Natural killer cell (primary cell): ENCODE measurements at regions not wholly inside any gene's neighbourhood (a gene's known extent, or its start where the extent isn't known, plus 50 kb on each side); places are given as distances from the start of the nearest gene placed in this dataset.

Source experiments
- ATAC-seq, 3 donors: fragments of 150-1000 bp in 2 of 3; fragments of 200-7000 bp in 1 of 3; cut with Tn5 transposase; 1 replicate in 1 of 3; 2 replicates in 2 of 3; pipeline ENCODE4 v1.10.0; 2021; ENCODE audit warnings: mild to moderate bottlenecking in 2 of 3, moderate library complexity in 2 of 3
- DNase-seq, 2 donors: peaks; one replicate each; pipeline versions ENCODE4 v3.0.0 to v3.0.0-alpha.2; 2013 to 2021; ENCODE audit warnings: mixed read lengths in 1 of 2
- H3K27ac ChIP-seq: one replicate; pipeline ENCODE4 v1.5.1; 2013; ENCODE audit warnings: mild to moderate bottlenecking, low read length
- H3K27me3 ChIP-seq: one replicate; pipeline ENCODE4 v1.6.1; 2013; ENCODE audit warnings: low read length; ENCODE audit not compliant: control insufficient read depth, insufficient read depth
- H3K36me3 ChIP-seq: one replicate; pipeline ENCODE4 v1.6.1; 2013; ENCODE audit warnings: low read length; ENCODE audit not compliant: control insufficient read depth, insufficient read depth
- H3K4me1 ChIP-seq: one replicate; pipeline ENCODE4 v1.6.1; 2013; ENCODE audit warnings: low read length; ENCODE audit not compliant: control insufficient read depth, insufficient read depth
- H3K4me3 ChIP-seq: one replicate; pipeline ENCODE4 v1.5.1; 2013; ENCODE audit warnings: low read length
- H3K9me3 ChIP-seq: one replicate; pipeline ENCODE4 v1.6.1; 2013; ENCODE audit warnings: low read length; ENCODE audit not compliant: control insufficient read depth, insufficient read depth
- H3K27ac Mint-ChIP-seq, 2 donors: one replicate each; pipeline ENCODE4 v1.8.0; 2022; ENCODE audit warnings: mild to moderate bottlenecking in 2 of 2, mixed read lengths in 2 of 2, moderate library complexity in 1 of 2
- H3K27me3 Mint-ChIP-seq, 2 donors: one replicate each; pipeline ENCODE4 v1.8.0; 2022; ENCODE audit warnings: low read depth in 2 of 2, mixed read lengths in 2 of 2
- H3K36me3 Mint-ChIP-seq: one replicate; pipeline ENCODE4 v1.8.0; 2022; ENCODE audit warnings: mixed read lengths
- H3K4me1 Mint-ChIP-seq, 2 donors: one replicate each; pipeline ENCODE4 v1.8.0; 2022; ENCODE audit warnings: mixed read lengths in 2 of 2
- H3K4me3 Mint-ChIP-seq: one replicate; pipeline ENCODE4 v1.8.0; 2022; ENCODE audit warnings: mild to moderate bottlenecking, moderate library complexity, mixed read lengths
- H3K9me3 Mint-ChIP-seq, 2 donors: one replicate each; pipeline ENCODE4 v1.8.0; 2022; ENCODE audit warnings: mixed read lengths in 2 of 2
- WGBS: methylation state at CpG from one replicate; pipeline ENCODE4 v1.1.7; 2013; ENCODE audit warnings: missing lambda C conversion rate; ENCODE audit not compliant: insufficient coverage; 5-methylcytosine and 5-hydroxymethylcytosine counted together
- intact Hi-C: fragments of 100-400 bp; cut with micrococcal nuclease; formaldehyde crosslinking; loops from one replicate; pipeline ENCODE4 v1.14.2; 2022
- TF ChIP-seq, protein P1 (sequence below): fragments of 200-600 bp; IDR thresholded peaks from one replicate; pipeline ENCODE4 v1.8.0; 2022; ENCODE audit warnings: antibody characterized with exemption

DNA sequence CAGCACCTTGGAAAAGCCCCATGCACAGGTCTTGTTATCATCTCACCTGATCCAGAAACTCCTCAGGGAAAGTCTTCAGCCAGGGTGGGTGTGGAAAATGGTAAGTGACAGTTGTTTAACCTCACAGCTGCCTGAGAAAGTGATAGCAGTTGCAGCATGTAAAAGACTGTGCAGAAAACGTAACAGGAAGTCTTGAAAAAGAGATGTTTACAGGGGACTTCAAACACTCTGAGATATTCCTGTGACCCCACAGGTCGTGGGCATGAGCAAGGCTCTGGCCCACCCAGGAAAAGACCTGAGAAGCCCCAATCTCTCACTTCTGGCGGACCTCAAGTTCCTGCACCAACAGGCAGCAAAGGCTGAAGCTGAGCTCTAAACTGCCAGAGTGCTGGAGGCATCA is 826.9 kb downstream of the UQCRFS1 start:
- TF ChIP-seq, protein P1, sequence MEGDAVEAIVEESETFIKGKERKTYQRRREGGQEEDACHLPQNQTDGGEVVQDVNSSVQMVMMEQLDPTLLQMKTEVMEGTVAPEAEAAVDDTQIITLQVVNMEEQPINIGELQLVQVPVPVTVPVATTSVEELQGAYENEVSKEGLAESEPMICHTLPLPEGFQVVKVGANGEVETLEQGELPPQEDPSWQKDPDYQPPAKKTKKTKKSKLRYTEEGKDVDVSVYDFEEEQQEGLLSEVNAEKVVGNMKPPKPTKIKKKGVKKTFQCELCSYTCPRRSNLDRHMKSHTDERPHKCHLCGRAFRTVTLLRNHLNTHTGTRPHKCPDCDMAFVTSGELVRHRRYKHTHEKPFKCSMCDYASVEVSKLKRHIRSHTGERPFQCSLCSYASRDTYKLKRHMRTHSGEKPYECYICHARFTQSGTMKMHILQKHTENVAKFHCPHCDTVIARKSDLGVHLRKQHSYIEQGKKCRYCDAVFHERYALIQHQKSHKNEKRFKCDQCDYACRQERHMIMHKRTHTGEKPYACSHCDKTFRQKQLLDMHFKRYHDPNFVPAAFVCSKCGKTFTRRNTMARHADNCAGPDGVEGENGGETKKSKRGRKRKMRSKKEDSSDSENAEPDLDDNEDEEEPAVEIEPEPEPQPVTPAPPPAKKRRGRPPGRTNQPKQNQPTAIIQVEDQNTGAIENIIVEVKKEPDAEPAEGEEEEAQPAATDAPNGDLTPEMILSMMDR: no peak
- peak overlapping the region; percentile 1 for H3K27ac ChIP-seq
- no peak overlapping the region for H3K4me3 Mint-ChIP-seq
- H3K4me3 ChIP-seq: no peak overlapping the region
- H3K36me3 ChIP-seq: no peaks in the 10 kb centered on the region
- peaks cover 13% of the 10 kb centered on the region for H3K4me1 ChIP-seq
- DNase-seq (no peak), ATAC-seq (peak in 2 of 3 donors; percentile 29 to 55)
- H3K4me1 Mint-ChIP-seq: peaks cover 22 to 25% of the 10 kb centered on the region in 2 donors
- no peaks in the 10 kb centered on the region for H3K9me3 Mint-ChIP-seq
- WGBS: 11% methylated on average over 3 of the region's 3 CpGs
- no peaks in the 10 kb centered on the region for H3K9me3 ChIP-seq
- peak overlapping the region; percentile 51 to 76 for H3K27ac Mint-ChIP-seq
- no peaks in the 10 kb centered on the region for H3K27me3 Mint-ChIP-seq
- H3K27me3 ChIP-seq: no peaks in the 10 kb centered on the region
- no peaks in the 10 kb centered on the region for H3K36me3 Mint-ChIP-seq
- intact Hi-C loops: no loop called here

DNA sequence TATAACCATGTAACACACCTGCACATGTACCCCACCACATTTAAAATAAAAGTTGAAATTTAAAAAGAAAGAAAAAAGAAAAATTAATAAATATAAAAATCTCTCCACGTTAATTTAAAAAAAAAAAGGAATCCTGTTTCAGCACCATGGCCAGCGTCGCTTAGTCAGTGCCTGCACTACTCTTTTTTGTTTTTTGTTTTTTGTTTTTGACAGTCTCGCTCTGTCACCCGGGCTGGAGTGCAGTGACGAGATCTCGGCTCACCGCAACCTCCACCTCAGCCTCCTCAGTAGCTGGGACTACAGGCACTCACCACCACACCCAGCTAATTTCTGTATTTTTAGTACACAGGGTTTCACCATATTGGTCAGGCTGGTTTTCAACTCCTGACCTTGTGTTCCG is 835.9 kb downstream of the UQCRFS1 start:
- ATAC-seq (peak in 1 of 3 donors; percentile 33), DNase-seq (no peak)
- Mint-ChIP-seq H3K9me3 (no peaks in the 10 kb centered on the region), H3K27ac (no peak overlapping the region), H3K36me3 (no peaks in the 10 kb centered on the region), H3K4me3 (no peak overlapping the region), H3K4me1 (no peaks in the 10 kb centered on the region), H3K27me3 (peaks cover 8 to 26% of the 10 kb centered on the region in 2 donors)
- no peaks in the 10 kb centered on the region for H3K4me1 ChIP-seq
- H3K9me3 ChIP-seq: no peaks in the 10 kb centered on the region
- 50% methylated on average over 8 of the region's 9 CpGs for WGBS
- H3K27ac ChIP-seq: no peak overlapping the region
- H3K4me3 ChIP-seq: no peak overlapping the region
- TF ChIP-seq, protein P1: no peak
- H3K27me3 ChIP-seq: no peaks in the 10 kb centered on the region
- intact Hi-C loops: no loop called here
- no peaks in the 10 kb centered on the region for H3K36me3 ChIP-seq

DNA sequence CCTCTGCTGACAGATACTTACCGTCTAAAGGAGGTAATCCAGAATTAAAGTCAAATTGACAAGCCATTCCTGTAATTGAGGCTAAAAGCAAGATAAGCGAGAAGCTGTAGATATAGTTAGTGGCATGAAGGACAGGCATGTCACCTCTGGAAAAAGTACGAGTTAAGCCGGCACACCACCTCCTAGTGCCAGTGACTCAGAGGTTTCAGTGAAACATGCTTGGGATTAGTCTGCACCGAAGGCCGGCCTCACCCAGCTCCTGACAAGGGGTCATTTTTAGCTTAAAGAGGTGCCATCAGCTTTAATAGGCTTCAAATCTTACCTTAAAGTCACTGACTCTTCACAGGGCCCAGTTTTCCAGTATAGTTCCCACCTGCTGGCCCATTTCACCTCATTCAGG is 838.0 kb downstream of the UQCRFS1 start:
- H3K9me3 ChIP-seq: no peaks in the 10 kb centered on the region
- Mint-ChIP-seq H3K36me3 (no peaks in the 10 kb centered on the region), H3K4me3 (no peak overlapping the region), H3K4me1 (no peaks in the 10 kb centered on the region), H3K27ac (no peak overlapping the region), H3K27me3 (peaks cover 13 to 38% of the 10 kb centered on the region in 2 donors), H3K9me3 (no peaks in the 10 kb centered on the region)
- TF ChIP-seq, protein P1: no peak
- no peaks in the 10 kb centered on the region for H3K27me3 ChIP-seq
- no peak overlapping the region for H3K4me3 ChIP-seq
- H3K36me3 ChIP-seq: no peaks in the 10 kb centered on the region
- DNase-seq (no peak), ATAC-seq (no peak)
- WGBS: 90% methylated on average over 6 of the region's 6 CpGs
- intact Hi-C loops: no loop called here
- H3K4me1 ChIP-seq: no peaks in the 10 kb centered on the region
- H3K27ac ChIP-seq: no peak overlapping the region

DNA sequence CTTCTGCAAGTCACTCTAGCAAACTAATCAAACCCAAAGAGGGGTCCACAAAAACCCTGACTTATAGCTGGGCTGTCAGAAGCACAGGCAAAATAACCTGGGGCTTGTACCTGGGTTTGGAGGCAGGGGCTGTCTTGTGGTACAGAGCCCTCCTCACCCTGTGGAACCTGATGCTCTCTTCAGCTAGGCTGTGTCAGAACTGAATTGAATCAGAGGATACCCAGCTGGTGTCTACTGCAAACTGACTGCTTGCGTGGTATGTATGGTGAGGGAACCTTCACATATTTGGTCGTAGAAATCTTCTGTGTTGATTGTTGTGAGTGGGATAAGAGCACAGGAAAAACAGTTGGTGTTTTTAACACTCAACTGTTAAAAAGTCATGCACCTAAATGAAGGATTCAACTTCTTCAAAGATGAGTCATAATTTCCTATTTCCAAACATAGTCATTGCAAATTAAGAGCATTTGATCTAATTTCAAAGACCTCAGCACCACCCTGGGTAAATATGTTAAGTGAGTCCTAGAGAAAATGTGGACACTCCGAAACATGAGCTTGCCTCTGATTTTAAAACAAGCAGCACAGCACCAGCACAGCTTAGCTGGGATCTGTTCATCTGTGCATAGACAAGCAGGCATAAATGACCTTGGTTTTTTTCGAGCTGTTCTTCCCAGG is 840.2 kb downstream of the UQCRFS1 start:
- TF ChIP-seq, protein P1: no peak
- H3K4me3 ChIP-seq: no peak overlapping the region
- no peaks in the 10 kb centered on the region for H3K4me1 ChIP-seq
- no peak overlapping the region for H3K4me3 Mint-ChIP-seq
- DNase-seq (no peak), ATAC-seq (no peak)
- H3K36me3 ChIP-seq: no peaks in the 10 kb centered on the region
- H3K27me3 Mint-ChIP-seq: peaks cover 11 to 49% of the 10 kb centered on the region in 2 donors
- 77% methylated on average over 4 of the region's 4 CpGs for WGBS
- H3K27me3 ChIP-seq: no peaks in the 10 kb centered on the region
- no peak overlapping the region for H3K27ac Mint-ChIP-seq
- no peaks in the 10 kb centered on the region for H3K36me3 Mint-ChIP-seq
- intact Hi-C loops: no loop called here
- H3K9me3 Mint-ChIP-seq: no peaks in the 10 kb centered on the region
- no peak overlapping the region for H3K27ac ChIP-seq
- H3K9me3 ChIP-seq: no peaks in the 10 kb centered on the region
- no peaks in the 10 kb centered on the region for H3K4me1 Mint-ChIP-seq
